Right lobe of liver (tissue), 4 donors: ENCODE measurements at regions not wholly inside any gene's neighbourhood (a gene's known extent, or its start where the extent isn't known, plus 50 kb on each side); places are given as distances from the start of the nearest gene placed in this dataset.

Source experiments
- POLR2A ChIP-seq: fragments of 450-650 bp; IDR thresholded peaks from one replicate; pipeline ENCODE4 v1.6.1; 2017; ENCODE audit warnings: antibody characterized with exemption, mild to moderate bottlenecking
- TF ChIP-seq, protein P1 (sequence below), 4 donors: fragments of 200-600 bp in 3 of 4; fragments of 450-650 bp in 1 of 4; IDR thresholded peaks; one replicate each; pipeline versions ENCODE4 v1.5.1 to v1.8.0; 2016 to 2022; ENCODE audit warnings: antibody characterized with exemption in 4 of 4, mild to moderate bottlenecking in 2 of 4
- donor health status: DM: no; HTN: no; CAD: no.
- donor health status: DM: no; HTN: no; CAD: no.
- donor health status: DM: no; HTN: yes; CAD: no.

DNA sequence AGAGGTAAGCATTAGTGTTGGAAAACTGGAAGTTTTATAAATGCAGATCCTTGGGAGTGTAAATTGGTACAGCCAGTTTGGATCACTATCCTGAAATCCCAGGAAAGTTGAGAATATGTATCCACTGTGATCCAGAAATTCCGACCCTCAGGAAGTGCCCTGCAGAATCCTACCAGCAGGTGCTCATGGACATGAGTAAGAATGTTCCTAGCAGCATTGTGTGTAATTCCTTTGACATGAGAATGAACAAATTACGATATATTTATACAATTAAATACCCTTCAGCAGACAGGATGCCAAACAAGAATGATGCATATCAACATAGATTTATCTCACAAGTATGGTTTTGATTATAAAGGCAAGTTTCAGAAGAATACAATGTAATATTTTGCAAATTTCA lies 181.6 kb downstream of the XPNPEP1 start:
- TF ChIP-seq, protein P1, sequence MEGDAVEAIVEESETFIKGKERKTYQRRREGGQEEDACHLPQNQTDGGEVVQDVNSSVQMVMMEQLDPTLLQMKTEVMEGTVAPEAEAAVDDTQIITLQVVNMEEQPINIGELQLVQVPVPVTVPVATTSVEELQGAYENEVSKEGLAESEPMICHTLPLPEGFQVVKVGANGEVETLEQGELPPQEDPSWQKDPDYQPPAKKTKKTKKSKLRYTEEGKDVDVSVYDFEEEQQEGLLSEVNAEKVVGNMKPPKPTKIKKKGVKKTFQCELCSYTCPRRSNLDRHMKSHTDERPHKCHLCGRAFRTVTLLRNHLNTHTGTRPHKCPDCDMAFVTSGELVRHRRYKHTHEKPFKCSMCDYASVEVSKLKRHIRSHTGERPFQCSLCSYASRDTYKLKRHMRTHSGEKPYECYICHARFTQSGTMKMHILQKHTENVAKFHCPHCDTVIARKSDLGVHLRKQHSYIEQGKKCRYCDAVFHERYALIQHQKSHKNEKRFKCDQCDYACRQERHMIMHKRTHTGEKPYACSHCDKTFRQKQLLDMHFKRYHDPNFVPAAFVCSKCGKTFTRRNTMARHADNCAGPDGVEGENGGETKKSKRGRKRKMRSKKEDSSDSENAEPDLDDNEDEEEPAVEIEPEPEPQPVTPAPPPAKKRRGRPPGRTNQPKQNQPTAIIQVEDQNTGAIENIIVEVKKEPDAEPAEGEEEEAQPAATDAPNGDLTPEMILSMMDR (IDR thresholded peaks at IDR 0.05), result no peak
- no peak for TF ChIP-seq POLR2A
